Neural crest cell (in vitro differentiated cells): ENCODE measurements at regions not wholly inside any gene's neighbourhood (a gene's known extent, or its start where the extent isn't known, plus 50 kb on each side); places are given as distances from the start of the nearest gene placed in this dataset.

ENCODE experiments used
- DNase-seq: peaks from one replicate; pipeline ENCODE4 v3.0.0; 2021; ENCODE audit warnings: low read depth, mixed read lengths, low spot score
- H3K27ac Mint-ChIP-seq: one replicate; pipeline ENCODE4 v1.8.0; 2021; ENCODE audit warnings: mild to moderate bottlenecking, mixed read lengths; ENCODE audit not compliant: unreplicated experiment
- H3K27me3 Mint-ChIP-seq: 2 replicates; pipeline ENCODE4 v1.8.0; 2021; ENCODE audit warnings: low read depth, mild to moderate bottlenecking, mixed read lengths
- H3K36me3 Mint-ChIP-seq: 2 replicates; pipeline ENCODE4 v1.8.0; 2021; ENCODE audit warnings: low read depth, mild to moderate bottlenecking, mixed read lengths
- H3K4me1 Mint-ChIP-seq: 2 replicates; pipeline ENCODE4 v1.8.0; 2021; ENCODE audit warnings: mixed read lengths
- H3K4me3 Mint-ChIP-seq: one replicate; pipeline ENCODE4 v1.8.0; 2021; ENCODE audit warnings: mild to moderate bottlenecking, mixed read lengths
- H3K9me3 Mint-ChIP-seq: 2 replicates; pipeline ENCODE4 v1.8.0; 2021; ENCODE audit warnings: mixed read lengths
- TF ChIP-seq, protein P1 (sequence below): fragments of 200-600 bp; sonication (generic); conservative IDR thresholded peaks from 2 replicates; pipeline ENCODE4 v1.5.0; 2021; ENCODE audit warnings: antibody characterized with exemption, mild to moderate bottlenecking

GRCh38 chr13:37194428-37194861, 89.0 kb upstream of the CSNK1A1L start:
- TF ChIP-seq, protein P1, sequence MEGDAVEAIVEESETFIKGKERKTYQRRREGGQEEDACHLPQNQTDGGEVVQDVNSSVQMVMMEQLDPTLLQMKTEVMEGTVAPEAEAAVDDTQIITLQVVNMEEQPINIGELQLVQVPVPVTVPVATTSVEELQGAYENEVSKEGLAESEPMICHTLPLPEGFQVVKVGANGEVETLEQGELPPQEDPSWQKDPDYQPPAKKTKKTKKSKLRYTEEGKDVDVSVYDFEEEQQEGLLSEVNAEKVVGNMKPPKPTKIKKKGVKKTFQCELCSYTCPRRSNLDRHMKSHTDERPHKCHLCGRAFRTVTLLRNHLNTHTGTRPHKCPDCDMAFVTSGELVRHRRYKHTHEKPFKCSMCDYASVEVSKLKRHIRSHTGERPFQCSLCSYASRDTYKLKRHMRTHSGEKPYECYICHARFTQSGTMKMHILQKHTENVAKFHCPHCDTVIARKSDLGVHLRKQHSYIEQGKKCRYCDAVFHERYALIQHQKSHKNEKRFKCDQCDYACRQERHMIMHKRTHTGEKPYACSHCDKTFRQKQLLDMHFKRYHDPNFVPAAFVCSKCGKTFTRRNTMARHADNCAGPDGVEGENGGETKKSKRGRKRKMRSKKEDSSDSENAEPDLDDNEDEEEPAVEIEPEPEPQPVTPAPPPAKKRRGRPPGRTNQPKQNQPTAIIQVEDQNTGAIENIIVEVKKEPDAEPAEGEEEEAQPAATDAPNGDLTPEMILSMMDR, result no peak
- Mint-ChIP-seq H3K36me3 (no peaks in the 10 kb centered on the region), H3K4me3 (no peak overlapping the region), H3K9me3 (peaks cover 4% of the 10 kb centered on the region), H3K4me1 (peaks cover 4% of the 10 kb centered on the region), H3K27me3 (no peaks in the 10 kb centered on the region), H3K27ac (no peak overlapping the region)
- no peak for DNase-seq

DNA sequence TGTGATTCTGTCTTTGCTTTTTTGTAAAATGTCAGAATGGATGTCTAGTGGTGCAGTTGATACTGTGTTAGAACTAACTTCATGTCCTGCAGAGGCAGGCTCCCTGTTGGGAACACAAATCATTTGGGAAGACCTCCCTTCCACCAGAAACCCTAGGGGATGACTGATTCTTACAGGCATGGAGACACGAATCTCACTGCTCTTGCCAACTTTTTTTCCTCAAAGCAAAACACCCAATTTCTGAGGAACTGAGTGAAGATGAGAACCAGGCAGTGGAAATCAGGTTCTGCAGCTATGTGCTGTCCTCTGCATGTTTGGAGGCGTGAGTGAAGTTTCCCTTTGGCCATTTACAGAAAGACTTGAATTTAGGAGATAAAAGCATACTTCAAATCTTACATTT, 87.5 kb upstream of the CSNK1A1L start:
- Mint-ChIP-seq H3K9me3 (peaks cover 5% of the 10 kb centered on the region), H3K27ac (no peak overlapping the region), H3K4me1 (no peaks in the 10 kb centered on the region), H3K36me3 (no peaks in the 10 kb centered on the region), H3K4me3 (no peak overlapping the region), H3K27me3 (no peaks in the 10 kb centered on the region)
- DNase-seq, result no peak
- TF ChIP-seq, protein P1, result no peak

GRCh38 chr13:37187621-37188020, 82.2 kb upstream of the CSNK1A1L start:
- no peaks in the 10 kb centered on the region for H3K27me3 Mint-ChIP-seq
- H3K4me1 Mint-ChIP-seq, result no peaks in the 10 kb centered on the region
- peaks cover 13% of the 10 kb centered on the region for H3K9me3 Mint-ChIP-seq
- H3K27ac Mint-ChIP-seq, result no peak overlapping the region
- DNase-seq, result no peak
- TF ChIP-seq, protein P1, result no peak
- no peak overlapping the region for H3K4me3 Mint-ChIP-seq
- peaks cover 4% of the 10 kb centered on the region for H3K36me3 Mint-ChIP-seq

DNA sequence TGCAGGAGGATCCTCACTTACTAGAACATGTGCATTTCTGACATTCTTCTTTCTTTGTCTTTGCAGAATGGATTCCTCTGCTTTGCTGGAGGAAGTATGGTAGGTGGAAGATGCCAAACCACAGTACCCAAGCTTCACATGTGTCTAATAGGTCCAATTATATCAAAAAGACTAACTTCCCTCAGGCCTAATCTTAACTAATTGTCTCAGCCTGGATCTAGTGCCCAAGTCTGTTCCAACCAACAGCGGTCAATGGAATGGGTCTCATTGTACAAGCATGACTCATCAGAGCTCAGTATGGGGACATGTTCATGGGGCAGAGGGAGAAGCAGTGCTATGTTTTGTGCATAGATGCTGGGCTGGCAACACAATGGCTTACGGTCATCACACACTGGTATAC, 81.6 kb upstream of the CSNK1A1L start:
- Mint-ChIP-seq H3K9me3 (peaks cover 14% of the 10 kb centered on the region), H3K4me1 (no peaks in the 10 kb centered on the region), H3K27ac (no peak overlapping the region), H3K27me3 (no peaks in the 10 kb centered on the region), H3K36me3 (peaks cover 4% of the 10 kb centered on the region), H3K4me3 (no peak overlapping the region)
- TF ChIP-seq, protein P1, result no peak
- DNase-seq, result no peak

GRCh38 chr13:37181620-37182019, 76.2 kb upstream of the CSNK1A1L start:
- DNase-seq, result no peak
- peaks cover 4% of the 10 kb centered on the region for H3K36me3 Mint-ChIP-seq
- no peak overlapping the region for H3K27ac Mint-ChIP-seq
- TF ChIP-seq, protein P1, result no peak
- no peaks in the 10 kb centered on the region for H3K4me1 Mint-ChIP-seq
- H3K27me3 Mint-ChIP-seq, result no peaks in the 10 kb centered on the region
- H3K9me3 Mint-ChIP-seq, result peaks cover 8% of the 10 kb centered on the region
- no peak overlapping the region for H3K4me3 Mint-ChIP-seq

DNA sequence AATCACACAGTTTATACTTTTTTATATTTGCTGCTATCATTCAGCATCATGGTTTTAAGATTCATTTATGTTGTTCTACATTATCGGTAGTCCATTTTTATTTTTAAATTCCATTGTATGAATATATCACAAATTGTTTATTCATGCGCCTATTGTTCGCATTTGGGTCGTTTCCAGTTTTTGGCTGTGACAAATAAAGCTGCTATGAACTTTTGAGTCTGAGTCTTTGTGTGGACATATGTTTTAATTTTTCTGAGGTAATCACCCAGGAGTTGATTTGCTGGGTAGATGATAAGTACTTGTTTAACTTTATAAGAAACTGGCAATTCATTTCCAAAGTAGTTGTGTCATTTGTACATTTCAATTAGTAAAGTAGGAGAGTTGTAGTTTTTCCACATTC, 74.2 kb upstream of the CSNK1A1L start:
- Mint-ChIP-seq H3K27me3 (no peaks in the 10 kb centered on the region), H3K9me3 (peaks cover 8% of the 10 kb centered on the region), H3K27ac (no peak overlapping the region), H3K4me3 (no peak overlapping the region), H3K4me1 (no peaks in the 10 kb centered on the region), H3K36me3 (peaks cover 4% of the 10 kb centered on the region)
- TF ChIP-seq, protein P1, result no peak
- no peak for DNase-seq
